ENCODE measurements at regions not wholly inside any gene's neighbourhood (a gene's known extent, or its start where the extent isn't known, plus 50 kb on each side); places are given as distances from the start of the nearest gene placed in this dataset.
"Not testable (repeated sequence)": the region's sequence is repeated elsewhere in the genome, so short reads cannot be mapped to it uniquely, and the experiment has no call there.

DNA sequence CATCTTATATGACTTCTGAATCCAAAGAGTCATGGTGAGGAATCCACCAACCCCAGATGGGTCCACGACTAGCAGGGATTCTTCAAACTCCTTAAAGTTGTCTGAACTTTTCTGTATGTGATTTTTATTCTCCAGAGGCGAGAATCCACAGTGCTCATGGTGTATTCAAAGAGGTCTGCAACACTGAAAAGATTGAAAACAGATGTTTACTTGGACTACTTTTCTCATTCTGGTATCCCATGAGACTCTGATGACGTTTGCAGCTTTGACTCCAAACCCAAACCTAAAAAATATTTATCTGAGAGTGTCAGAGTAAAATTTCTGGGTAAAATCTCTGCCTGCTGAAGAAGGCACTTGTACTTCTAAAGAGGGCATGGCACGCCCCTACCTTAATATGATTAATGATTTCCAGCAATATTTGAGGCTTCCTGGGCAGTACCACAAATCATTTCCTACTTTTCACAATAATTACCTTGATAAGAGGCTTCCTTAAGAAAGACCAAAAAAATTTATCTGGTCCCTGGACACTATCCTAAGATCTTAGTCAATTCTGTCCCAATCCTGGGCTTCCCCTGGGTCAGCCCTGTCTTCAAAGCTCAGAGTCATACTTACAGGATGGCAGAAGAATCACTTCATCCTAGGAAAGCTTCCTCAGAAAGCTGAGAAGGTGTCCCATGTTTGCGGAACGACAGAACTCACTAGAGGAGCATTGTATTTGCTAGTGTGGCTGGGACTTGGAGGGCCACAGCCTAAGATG, 76.5 kb upstream of the MAP10 start:
- ATAC-seq (no peak), DNase-seq (no peak)
- H3K9me3 Mint-ChIP-seq, result no peaks in the 10 kb centered on the region
- H3K36me3 Mint-ChIP-seq (ENCODE audit: insufficient read depth), result no peaks in the 10 kb centered on the region
- peaks cover 10% of the 10 kb centered on the region for H3K4me1 Mint-ChIP-seq (ENCODE audit: low read depth)
- H3K27me3 Mint-ChIP-seq (ENCODE audit: low read depth), result peaks cover 5% of the 10 kb centered on the region
- H3K4me3 Mint-ChIP-seq, result no peak overlapping the region

DNA sequence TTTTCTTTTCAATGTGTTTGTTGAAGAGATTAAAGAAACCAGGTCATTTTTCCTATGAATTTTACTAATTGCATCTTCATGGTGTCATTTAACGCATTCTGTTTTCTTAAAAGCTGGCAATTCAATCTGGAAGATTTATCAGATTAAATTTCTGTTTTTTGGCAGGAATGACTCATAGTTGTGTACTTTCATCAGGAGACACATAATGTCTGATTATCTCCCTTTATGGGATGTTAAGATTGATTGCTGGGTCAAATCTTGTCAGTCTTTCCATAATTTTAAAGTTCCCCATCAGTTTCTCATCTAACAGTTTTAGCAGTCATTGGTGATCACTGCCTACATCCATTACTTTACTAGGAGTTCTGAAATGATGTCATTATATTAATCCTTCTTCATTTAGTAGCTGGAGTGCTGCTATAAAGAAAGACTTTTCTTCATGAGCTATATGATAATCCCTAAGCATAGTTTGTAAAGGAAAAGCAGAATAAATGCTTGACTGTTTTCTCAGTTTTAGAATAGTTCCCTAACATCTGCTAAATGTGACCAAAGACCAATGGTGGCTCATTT, 72.8 kb upstream of the MAP10 start:
- peaks cover 4% of the 10 kb centered on the region for H3K4me1 Mint-ChIP-seq (ENCODE audit: low read depth)
- ATAC-seq (no peak), DNase-seq (no peak)
- H3K36me3 Mint-ChIP-seq (ENCODE audit: insufficient read depth), result no peaks in the 10 kb centered on the region
- no peak overlapping the region for H3K4me3 Mint-ChIP-seq
- H3K9me3 Mint-ChIP-seq, result no peaks in the 10 kb centered on the region
- H3K27me3 Mint-ChIP-seq (ENCODE audit: low read depth), result peaks cover 5% of the 10 kb centered on the region

DNA sequence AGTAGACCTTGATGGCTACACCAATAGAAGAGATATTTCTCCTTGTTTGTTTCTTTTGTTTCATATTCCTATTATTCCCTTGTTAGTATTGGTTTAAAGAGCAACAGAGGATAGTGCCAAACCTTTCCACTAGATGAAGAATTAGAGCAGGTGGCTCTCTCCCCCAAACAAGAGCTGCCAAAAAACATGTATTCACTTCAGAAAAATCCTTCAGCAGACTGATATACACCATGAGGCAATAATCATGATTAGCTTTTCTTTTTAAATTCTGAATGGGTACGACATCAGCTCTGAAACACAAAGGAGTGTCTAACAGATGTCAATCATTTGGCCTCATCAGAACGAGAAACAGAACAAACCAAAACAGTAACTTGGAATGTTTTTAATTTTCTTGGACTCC, 67.3 kb upstream of the MAP10 start:
- no peak for ATAC-seq

DNA sequence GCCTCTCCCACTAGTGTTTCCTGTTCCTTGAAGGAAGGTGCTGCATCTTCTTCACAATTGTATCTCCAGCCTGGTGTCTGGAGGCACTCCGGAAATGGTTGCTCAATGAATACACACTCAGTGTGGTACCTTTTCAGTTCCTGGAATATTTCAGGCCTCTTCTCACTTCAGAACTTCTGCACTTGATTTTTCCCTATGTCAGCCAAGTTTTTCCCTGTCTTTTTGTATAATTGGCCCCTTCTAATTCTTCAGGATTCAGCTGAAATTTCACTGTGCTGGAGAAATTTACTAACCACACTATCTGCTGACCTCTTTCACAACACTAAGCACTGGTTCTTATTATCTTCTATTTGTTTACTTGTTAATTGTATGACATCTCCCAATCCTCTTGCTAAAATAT, 61.2 kb upstream of the MAP10 start:
- Mint-ChIP-seq H3K4me1 (ENCODE audit: low read depth) (no peaks in the 10 kb centered on the region), H3K36me3 (ENCODE audit: insufficient read depth) (no peaks in the 10 kb centered on the region), H3K9me3 (peaks cover 11% of the 10 kb centered on the region), H3K27me3 (ENCODE audit: low read depth) (no peaks in the 10 kb centered on the region), H3K4me3 (no peak overlapping the region)
- no peak for DNase-seq
- no peak for ATAC-seq

More for the DNA sequence above, 67.3 kb upstream of the MAP10 start:
- Mint-ChIP-seq H3K9me3 (peaks cover 4% of the 10 kb centered on the region), H3K4me1 (ENCODE audit: low read depth) (peaks cover 4% of the 10 kb centered on the region), H3K4me3 (no peak overlapping the region), H3K36me3 (ENCODE audit: insufficient read depth) (no peaks in the 10 kb centered on the region), H3K27me3 (ENCODE audit: low read depth) (no peaks in the 10 kb centered on the region)
- DNase-seq, result no peak

DNA sequence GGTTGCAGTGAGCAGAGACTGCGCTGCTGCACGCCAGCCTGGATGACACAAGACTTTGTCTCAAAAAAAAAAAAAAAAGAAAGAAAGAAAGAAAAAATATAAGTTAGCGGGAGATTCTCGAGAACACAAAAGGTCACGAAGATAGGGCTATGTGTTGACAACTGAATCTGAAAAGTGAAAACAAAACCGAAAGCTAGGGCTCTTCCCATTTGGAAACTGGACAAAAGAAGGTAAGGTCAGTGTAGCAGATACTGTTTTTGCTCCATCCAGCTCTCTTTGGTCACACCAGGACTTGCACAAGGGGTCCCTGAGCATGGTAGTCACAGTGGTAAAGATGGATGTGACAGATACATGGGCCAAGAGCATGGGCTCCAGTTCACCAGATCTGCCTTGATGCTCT, 60.4 kb upstream of the MAP10 start:
- no peaks in the 10 kb centered on the region for H3K4me1 Mint-ChIP-seq (ENCODE audit: low read depth)
- H3K4me3 Mint-ChIP-seq, result no peak overlapping the region
- DNase-seq (no peak), ATAC-seq (no peak)
- no peaks in the 10 kb centered on the region for H3K27me3 Mint-ChIP-seq (ENCODE audit: low read depth)
- H3K36me3 Mint-ChIP-seq (ENCODE audit: insufficient read depth), result no peaks in the 10 kb centered on the region
- H3K9me3 Mint-ChIP-seq, result peaks cover 14% of the 10 kb centered on the region

- not testable (repeated sequence) for H3K4me3 Mint-ChIP-seq; ATAC-seq; H3K27me3 Mint-ChIP-seq (ENCODE audit: low read depth); DNase-seq; H3K36me3 Mint-ChIP-seq (ENCODE audit: insufficient read depth); H3K4me1 Mint-ChIP-seq (ENCODE audit: low read depth)
- peaks cover 14% of the 10 kb centered on the region for H3K9me3 Mint-ChIP-seq
Measured at GRCh38 chr1:232745698-232746097, 59.5 kb upstream of the MAP10 start.

DNA sequence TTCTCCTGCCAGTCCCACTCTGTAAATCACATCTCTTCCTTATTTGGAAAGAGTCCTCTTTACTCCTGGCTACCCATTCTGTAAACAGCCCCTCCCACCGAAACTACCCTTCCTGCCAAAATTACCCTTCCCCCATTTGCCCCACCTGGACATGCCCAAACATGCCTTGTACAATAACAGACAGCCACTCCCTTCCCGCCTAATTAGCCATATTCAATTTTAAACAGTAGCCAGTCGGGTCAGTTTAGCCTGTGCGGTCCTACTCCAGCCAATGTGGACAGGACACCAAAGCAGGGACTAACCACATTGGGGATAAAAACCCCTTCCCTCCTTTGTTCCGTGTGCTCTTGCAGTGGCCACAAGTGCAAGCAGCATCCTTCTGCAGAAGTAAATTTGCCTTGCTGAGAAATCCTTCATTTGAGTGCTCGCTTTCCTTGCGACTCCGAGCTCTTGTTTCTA, 56.3 kb upstream of the MAP10 start:
- Mint-ChIP-seq H3K4me3 (no peak overlapping the region), H3K4me1 (ENCODE audit: low read depth) (no peaks in the 10 kb centered on the region), H3K27me3 (ENCODE audit: low read depth) (no peaks in the 10 kb centered on the region), H3K9me3 (peaks cover 11% of the 10 kb centered on the region), H3K36me3 (ENCODE audit: insufficient read depth) (no peaks in the 10 kb centered on the region)
- DNase-seq, result no peak
- ATAC-seq, result no peak

- no peaks in the 10 kb centered on the region for H3K4me1 Mint-ChIP-seq (ENCODE audit: low read depth)
- H3K9me3 Mint-ChIP-seq, result peaks cover 11% of the 10 kb centered on the region
- no peak for DNase-seq
- H3K4me3 Mint-ChIP-seq, result no peak overlapping the region
- ATAC-seq, result no peak
- H3K27me3 Mint-ChIP-seq (ENCODE audit: low read depth), result no peaks in the 10 kb centered on the region
- no peaks in the 10 kb centered on the region for H3K36me3 Mint-ChIP-seq (ENCODE audit: insufficient read depth)
Measured at GRCh38 chr1:232751393-232752140, 53.6 kb upstream of the MAP10 start.

DNA sequence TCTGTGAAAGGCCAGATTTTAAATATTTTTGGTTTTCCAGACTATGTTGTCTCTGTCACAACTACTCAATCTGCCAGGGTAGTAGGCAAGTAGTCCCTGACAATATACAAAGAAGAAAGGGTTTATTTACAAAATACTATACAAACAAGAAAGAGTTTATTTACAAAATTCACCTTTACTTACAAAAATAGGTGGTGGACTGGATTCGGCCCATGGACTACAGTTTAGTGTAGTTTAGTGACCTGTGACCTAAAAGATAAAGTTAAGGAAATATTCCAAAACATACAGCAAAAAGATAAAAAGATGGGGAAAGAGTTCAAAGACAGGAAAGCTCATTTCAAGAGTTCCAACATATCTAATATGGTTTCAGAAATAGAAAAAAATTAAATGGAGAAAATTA, 52.9 kb upstream of the MAP10 start:
- H3K4me3 Mint-ChIP-seq, result no peak overlapping the region
- DNase-seq (no peak), ATAC-seq (no peak)
- H3K4me1 Mint-ChIP-seq (ENCODE audit: low read depth), result no peaks in the 10 kb centered on the region
- no peaks in the 10 kb centered on the region for H3K36me3 Mint-ChIP-seq (ENCODE audit: insufficient read depth)
- peaks cover 11% of the 10 kb centered on the region for H3K9me3 Mint-ChIP-seq
- H3K27me3 Mint-ChIP-seq (ENCODE audit: low read depth), result no peaks in the 10 kb centered on the region

GRCh38 chr1:232754930-232755329, 50.3 kb upstream of the MAP10 start:
- no peak for ATAC-seq
- no peaks in the 10 kb centered on the region for H3K4me1 Mint-ChIP-seq (ENCODE audit: low read depth)
- no peaks in the 10 kb centered on the region for H3K36me3 Mint-ChIP-seq (ENCODE audit: insufficient read depth)
- H3K4me3 Mint-ChIP-seq, result no peak overlapping the region
- H3K27me3 Mint-ChIP-seq (ENCODE audit: low read depth), result no peaks in the 10 kb centered on the region
- no peak for DNase-seq
- no peaks in the 10 kb centered on the region for H3K9me3 Mint-ChIP-seq

Data from activated T-cell treated with anti-CD3 and anti-CD28 coated beads, Interleukin-2, amount 50 U/mL, for 4 hours (primary cell).